ENCODE measurements at regions not wholly inside any gene's neighbourhood (a gene's known extent, or its start where the extent isn't known, plus 50 kb on each side); places are given as distances from the start of the nearest gene placed in this dataset.
"Not testable (repeated sequence)": the region's sequence is repeated elsewhere in the genome, so short reads cannot be mapped to it uniquely, and the experiment has no call there.

- Histone ChIP-seq H3K27me3 (ENCODE audit: control insufficient read depth in 3 of 3, insufficient read depth in 3 of 3, low read length in 2 of 3) (no peaks in the 10 kb centered on the region), H3K9me3 (ENCODE audit: control insufficient read depth in 4 of 4, insufficient read depth in 3 of 4, low read length in 3 of 4) (no peaks in the 10 kb centered on the region), H3K27ac (ENCODE audit: low read depth in 1 of 2, low read length in 1 of 2) (no peak overlapping the region), H3K36me3 (ENCODE audit: control insufficient read depth in 4 of 4, insufficient read depth in 4 of 4, low read length in 4 of 4) (no peaks in the 10 kb centered on the region), H3K4me3 (no peak overlapping the region), H3K4me1 (ENCODE audit: control insufficient read depth in 5 of 5, insufficient read depth in 5 of 5, low read length in 5 of 5) (peaks cover 0 to 1% (median 0%) of the 10 kb centered on the region in 5 donors), H3K9ac (ENCODE audit: insufficient read depth in 1 of 2, low read length in 2 of 2) (no peak overlapping the region)
- no peak for DNase-seq
- no peak for ATAC-seq (ENCODE audit: insufficient read depth, low FRiP score)
- TF ChIP-seq, protein P1, sequence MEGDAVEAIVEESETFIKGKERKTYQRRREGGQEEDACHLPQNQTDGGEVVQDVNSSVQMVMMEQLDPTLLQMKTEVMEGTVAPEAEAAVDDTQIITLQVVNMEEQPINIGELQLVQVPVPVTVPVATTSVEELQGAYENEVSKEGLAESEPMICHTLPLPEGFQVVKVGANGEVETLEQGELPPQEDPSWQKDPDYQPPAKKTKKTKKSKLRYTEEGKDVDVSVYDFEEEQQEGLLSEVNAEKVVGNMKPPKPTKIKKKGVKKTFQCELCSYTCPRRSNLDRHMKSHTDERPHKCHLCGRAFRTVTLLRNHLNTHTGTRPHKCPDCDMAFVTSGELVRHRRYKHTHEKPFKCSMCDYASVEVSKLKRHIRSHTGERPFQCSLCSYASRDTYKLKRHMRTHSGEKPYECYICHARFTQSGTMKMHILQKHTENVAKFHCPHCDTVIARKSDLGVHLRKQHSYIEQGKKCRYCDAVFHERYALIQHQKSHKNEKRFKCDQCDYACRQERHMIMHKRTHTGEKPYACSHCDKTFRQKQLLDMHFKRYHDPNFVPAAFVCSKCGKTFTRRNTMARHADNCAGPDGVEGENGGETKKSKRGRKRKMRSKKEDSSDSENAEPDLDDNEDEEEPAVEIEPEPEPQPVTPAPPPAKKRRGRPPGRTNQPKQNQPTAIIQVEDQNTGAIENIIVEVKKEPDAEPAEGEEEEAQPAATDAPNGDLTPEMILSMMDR (IDR thresholded peaks at IDR 0.05; ENCODE audit: control extremely low read depth, extremely low read depth): no peak
Measured at GRCh38 chr4:162469977-162470376, 306.2 kb upstream of the FSTL5 start.

GRCh38 chr4:162465356-162465755, 301.6 kb upstream of the FSTL5 start:
- DNase-seq; H3K9me3 ChIP-seq (ENCODE audit: control insufficient read depth in 4 of 4, insufficient read depth in 3 of 4, low read length in 3 of 4); H3K9ac ChIP-seq (ENCODE audit: insufficient read depth in 1 of 2, low read length in 2 of 2); H3K4me1 ChIP-seq (ENCODE audit: control insufficient read depth in 5 of 5, insufficient read depth in 5 of 5, low read length in 5 of 5); ATAC-seq (ENCODE audit: insufficient read depth, low FRiP score); H3K27ac ChIP-seq (ENCODE audit: low read depth in 1 of 2, low read length in 1 of 2); H3K4me3 ChIP-seq; H3K36me3 ChIP-seq (ENCODE audit: control insufficient read depth in 4 of 4, insufficient read depth in 4 of 4, low read length in 4 of 4); H3K27me3 ChIP-seq (ENCODE audit: control insufficient read depth in 3 of 3, insufficient read depth in 3 of 3, low read length in 2 of 3): not testable (repeated sequence)
- WGBS, 2 donors: 89 to 100% methylated on average over 1 of the region's 1 CpG

- peak in 2 of 3 donors; percentile 15 to 50 for DNase-seq
- no peaks in the 10 kb centered on the region for H3K4me1 ChIP-seq (ENCODE audit: control insufficient read depth in 5 of 5, insufficient read depth in 5 of 5, low read length in 5 of 5)
- no peak overlapping the region for H3K4me3 ChIP-seq
- TF ChIP-seq, protein P1 (IDR thresholded peaks at IDR 0.05; ENCODE audit: control extremely low read depth, extremely low read depth): no peak
- no peak for ATAC-seq (ENCODE audit: insufficient read depth, low FRiP score)
- no peak overlapping the region for H3K27ac ChIP-seq (ENCODE audit: low read depth in 1 of 2, low read length in 1 of 2)
- no peak overlapping the region for H3K9ac ChIP-seq (ENCODE audit: insufficient read depth in 1 of 2, low read length in 2 of 2)
- H3K9me3 ChIP-seq (ENCODE audit: control insufficient read depth in 4 of 4, insufficient read depth in 3 of 4, low read length in 3 of 4): no peaks in the 10 kb centered on the region
- WGBS, 2 donors: 37 to 57% methylated on average over 1 of the region's 1 CpG
- H3K36me3 ChIP-seq (ENCODE audit: control insufficient read depth in 4 of 4, insufficient read depth in 4 of 4, low read length in 4 of 4): no peaks in the 10 kb centered on the region
- no peaks in the 10 kb centered on the region for H3K27me3 ChIP-seq (ENCODE audit: control insufficient read depth in 3 of 3, insufficient read depth in 3 of 3, low read length in 2 of 3)
Measured at GRCh38 chr4:162461952-162462351, 298.2 kb upstream of the FSTL5 start.

DNA sequence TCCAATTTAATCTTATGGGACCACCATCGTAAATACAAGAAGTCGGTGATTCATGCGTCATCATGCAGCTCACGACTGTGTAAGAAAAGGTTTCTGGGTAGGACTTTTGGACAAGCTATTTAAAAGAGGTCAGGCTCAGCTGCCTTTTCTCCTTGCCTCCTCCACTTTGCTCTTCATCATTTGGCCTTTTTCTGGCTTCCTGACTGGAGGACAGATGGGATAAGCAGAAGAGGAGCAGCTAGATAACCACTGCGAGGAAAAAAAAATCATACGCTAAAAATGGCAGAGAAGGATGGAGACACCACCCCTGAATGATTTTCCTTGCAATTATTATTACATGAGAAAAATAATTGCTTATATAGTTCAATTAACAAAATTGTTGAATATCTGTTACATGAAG, 294.3 kb upstream of the FSTL5 start:
- Histone ChIP-seq H3K9me3 (ENCODE audit: control insufficient read depth in 4 of 4, insufficient read depth in 3 of 4, low read length in 3 of 4) (no peaks in the 10 kb centered on the region), H3K27ac (ENCODE audit: low read depth in 1 of 2, low read length in 1 of 2) (no peak overlapping the region), H3K4me3 (no peak overlapping the region), H3K9ac (ENCODE audit: insufficient read depth in 1 of 2, low read length in 2 of 2) (no peak overlapping the region), H3K27me3 (ENCODE audit: control insufficient read depth in 3 of 3, insufficient read depth in 3 of 3, low read length in 2 of 3) (no peaks in the 10 kb centered on the region), H3K4me1 (ENCODE audit: control insufficient read depth in 5 of 5, insufficient read depth in 5 of 5, low read length in 5 of 5) (no peaks in the 10 kb centered on the region), H3K36me3 (ENCODE audit: control insufficient read depth in 4 of 4, insufficient read depth in 4 of 4, low read length in 4 of 4) (no peaks in the 10 kb centered on the region)
- DNase-seq (no peak), ATAC-seq (ENCODE audit: insufficient read depth, low FRiP score) (no peak)
- TF ChIP-seq, protein P1 (IDR thresholded peaks at IDR 0.05; ENCODE audit: control extremely low read depth, extremely low read depth): no peak
- 85 to 86% methylated on average over 6 of the region's 6 CpGs for WGBS, 2 donors

Data from lung (tissue), 11 donors.